ENCODE measurements at regions not wholly inside any gene's neighbourhood (a gene's known extent, or its start where the extent isn't known, plus 50 kb on each side); places are given as distances from the start of the nearest gene placed in this dataset.

DNA sequence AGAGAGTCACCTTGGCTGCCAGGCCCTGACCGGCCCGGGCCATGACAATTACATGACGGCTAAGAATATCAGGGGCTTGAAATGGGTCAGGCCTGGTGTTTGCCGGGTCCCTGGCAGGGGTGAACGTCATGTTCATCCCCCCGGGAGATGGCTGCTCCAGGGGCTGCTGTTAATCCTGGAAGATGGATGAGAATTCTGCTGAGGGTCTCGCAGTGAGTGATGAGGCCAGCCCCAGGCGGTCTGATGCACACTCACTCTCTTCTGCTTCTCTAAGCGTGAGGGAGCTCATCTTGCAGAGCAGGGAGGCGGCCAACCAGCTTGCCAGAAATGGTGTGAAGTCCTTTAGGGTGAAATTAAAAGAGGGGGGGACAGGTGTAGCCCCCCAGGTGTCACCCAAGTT is 101.3 kb upstream of the ANO1 start:
- DNase-seq = no peak

DNA sequence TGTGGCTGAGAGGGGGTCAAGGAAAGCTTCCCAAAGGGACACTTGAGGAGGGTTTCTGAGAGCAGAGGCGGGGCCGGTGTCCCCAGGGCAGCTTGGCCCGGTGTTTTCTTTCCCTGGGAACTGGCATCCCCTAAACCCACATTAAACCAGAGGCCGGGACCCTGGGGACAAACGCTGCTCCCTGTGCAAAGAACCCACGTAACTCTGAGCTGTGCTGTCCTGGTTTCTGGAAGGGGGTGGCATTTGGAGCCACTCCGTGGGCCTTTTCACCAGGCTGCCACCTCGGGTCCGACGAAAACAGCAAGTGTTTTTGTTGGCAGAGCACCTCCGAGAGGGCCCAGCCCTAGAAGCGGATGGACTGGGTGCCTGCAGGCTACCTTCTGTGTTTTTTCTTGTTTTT is 100.2 kb upstream of the ANO1 start:
- no peak for DNase-seq

DNA sequence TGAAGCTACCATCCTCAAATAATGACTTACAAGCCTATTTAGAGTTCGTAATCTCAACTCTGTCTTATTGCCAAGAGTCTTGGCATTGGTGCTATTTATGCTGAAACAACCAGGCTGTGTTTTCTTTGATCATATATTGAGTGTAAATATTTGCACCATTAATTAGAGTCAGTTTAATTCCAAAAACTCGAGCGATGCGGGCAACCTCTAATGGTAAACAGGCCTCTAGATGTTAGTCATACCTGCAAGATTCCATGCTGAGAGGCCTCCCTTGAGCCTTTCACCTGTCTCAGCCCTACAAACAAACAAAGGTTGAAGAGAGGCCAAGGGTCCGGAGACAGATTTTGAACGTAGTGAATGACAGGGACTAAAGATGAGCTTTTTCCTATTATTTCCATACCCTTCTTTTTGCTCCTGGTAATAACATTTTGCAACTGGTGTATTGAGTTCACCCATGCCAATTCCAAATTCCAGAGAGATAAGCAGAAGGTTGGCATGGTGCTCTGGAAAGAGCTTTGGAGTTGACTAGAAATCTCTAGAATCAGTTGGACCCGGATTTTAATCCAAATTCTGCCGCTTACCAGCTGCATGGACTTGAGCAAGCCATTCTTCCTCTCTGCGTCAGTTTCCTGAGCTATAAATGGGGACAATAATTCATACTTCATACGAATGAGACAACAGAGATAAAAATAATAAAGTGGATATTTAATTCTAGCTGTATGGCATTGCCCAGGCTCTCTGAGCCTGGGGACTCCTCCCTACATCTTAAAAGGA is 99.1 kb upstream of the ANO1 start:
- no peak for DNase-seq

DNA sequence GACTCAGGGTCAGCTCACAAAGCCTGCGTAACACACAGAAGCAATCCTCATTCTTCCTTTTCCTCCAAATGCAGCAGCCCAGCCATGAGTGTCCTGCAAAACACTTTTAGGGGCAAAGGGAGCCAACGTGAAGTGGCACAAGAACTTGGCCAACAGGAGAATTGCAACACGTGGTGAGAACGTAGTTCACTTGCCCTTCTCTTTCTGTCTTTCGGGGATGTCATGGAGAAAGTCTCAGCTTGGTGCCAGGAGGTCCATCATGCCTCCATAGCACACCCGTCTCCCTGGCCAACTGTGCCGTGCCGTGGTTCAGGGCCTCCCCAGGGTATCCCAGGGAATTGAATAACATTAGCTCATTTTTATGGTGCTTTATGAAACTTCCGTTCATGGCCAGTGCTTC is 98.5 kb upstream of the ANO1 start:
- DNase-seq = no peak

DNA sequence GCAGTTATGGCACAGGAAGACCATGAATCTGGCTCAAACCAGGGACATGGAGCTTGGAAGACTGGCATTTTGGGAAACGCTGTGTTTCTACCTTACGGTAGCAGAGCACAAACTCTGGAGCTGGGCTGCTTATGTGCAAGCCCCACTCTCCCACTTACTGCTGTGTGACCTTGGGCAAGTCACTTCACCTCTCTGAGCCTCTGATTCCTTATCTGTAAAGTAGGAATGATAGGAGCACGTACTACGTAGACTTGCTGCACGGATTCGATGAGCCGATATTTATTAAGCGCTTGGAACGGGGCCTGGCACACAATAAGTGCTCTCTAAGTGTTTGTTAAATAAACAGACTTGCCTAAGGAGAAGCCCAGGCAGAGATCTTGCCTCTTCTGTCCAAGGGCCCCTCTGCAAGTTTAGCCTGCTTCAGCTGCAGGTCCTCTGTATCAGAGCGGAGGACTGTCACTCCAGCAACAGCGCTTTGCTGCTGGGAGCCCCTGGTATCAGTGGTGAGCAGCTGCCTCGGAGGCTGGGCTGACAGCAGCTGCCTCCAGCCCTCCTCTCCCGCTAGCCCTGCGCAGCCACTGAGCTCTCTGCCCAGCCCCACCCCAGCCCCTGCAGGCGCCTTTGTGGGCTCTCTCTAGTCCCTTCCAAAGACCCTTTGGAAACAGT is 96.9 kb upstream of the ANO1 start:
- DNase-seq = no peak

DNA sequence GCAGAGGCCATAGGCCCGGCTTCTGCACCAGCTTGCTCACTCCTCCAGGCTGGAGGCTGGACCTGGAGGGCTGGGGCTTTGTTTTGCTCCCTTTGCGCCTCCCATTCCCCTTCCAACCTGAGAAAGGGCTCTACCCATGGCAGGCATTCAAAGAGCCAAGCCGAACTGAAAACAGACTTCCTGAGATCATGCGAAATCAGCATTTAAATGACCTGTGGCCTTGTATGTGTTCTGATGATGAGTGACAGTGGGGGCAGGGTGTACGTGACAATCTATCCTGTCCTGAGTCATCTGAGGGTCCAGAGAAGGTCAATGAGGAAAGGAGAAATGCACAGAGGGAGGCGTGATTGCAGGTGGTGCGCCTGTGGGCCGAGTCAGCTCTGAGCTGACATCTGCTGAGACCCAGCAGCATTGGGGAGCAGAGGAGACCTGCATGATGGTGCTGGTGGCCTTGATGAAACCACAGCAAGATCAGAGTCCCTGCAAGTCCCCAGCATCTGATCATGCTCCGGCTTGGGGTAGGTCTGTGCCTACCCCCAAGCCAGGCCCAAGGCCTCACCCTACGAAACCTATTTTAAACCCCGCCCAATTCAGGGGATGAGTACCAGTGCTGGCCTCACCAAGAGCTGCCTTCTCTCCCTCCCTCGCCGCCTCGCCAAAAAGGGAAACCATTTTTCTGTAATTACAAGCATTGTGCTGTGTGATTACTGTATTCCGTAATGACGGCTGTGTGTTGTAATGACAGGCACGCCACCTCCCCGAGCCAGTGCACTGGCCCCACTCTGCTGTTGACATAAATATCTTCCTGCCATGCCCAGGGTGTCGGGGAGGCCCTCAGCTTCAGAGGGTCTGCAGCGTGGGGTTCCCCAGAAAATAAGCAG is 95.2 kb upstream of the ANO1 start:
- no peak for DNase-seq

DNA sequence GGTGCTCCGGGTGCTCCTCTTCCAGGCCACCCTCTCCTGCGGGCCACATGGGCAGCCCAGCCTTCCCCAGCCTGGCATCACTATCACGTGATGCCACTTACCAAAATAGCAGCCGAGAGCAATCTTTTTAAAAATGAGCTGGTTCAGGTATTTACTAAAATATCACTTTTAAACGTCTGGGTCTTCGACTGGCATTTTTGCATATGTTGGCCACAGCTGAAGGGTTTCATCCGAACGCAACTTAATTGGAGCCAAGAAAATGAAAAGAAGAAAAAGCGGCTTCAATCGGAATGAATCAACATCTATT is 94.6 kb upstream of the ANO1 start:
- DNase-seq = no peak

DNA sequence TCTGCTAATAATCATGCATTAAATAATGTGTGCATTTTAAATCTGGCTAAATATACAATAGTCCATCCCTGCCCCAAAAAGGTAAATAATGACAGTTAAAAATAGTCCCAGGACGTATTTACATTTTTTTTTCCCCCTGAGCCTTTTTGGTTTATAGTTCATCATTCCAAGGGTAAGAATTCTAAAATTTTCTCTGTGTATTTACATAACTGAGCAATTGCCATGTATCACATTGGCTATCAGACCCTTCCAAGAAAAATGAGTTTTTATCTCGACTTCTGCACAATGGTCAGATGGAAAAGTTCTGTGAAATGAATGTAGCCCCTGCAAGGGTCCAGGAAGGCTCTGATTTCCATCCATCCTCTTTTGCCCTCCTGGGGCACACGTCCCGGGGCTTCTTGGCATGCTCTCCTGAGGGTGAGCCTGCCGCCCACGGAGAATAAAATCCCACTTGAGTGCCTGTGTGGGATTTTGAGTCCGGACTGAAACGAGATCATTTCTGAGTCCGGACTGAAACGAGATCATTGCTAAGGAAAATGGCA is 94.1 kb upstream of the ANO1 start:
- DNase-seq = no peak

DNA sequence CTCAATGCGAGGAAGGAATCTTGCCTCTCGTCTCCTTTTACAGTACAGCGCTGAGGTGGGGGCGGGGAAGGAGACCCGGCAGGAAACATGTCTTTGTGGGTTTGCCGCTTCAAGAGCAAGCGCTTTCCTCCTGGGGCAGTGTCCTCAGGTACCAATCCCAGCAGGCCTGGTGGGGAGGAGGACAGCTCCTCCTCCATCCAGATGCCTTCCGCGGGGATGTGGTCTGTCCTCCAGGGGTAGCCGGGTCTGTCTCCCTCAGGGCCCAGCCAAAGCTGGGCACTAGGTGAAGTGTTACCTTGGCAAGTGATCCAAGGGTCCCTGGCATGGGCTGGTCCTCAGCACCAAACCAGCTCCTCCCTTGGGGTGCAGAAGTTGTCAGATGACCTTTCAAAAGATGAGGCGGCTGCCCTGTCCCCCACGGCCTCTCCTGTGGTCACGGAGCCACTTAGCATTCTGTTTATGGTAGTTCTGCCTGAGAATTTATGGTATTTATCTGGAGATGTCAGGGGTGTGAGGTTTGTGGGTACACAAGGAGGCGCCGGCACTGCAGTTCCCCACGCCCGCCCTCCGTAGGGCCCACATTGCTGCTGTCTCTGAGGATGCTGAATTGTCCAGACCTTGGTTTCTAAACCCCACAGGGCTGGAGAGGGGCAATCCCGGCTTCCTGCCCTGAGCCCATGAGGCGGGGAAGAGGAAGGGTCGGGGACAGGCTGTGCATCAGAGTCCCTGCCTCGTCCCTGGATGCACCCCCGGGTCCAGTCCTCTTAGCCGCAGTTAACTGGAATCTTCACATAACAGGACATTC is 93.5 kb upstream of the ANO1 start:
- DNase-seq = no peak

DNA sequence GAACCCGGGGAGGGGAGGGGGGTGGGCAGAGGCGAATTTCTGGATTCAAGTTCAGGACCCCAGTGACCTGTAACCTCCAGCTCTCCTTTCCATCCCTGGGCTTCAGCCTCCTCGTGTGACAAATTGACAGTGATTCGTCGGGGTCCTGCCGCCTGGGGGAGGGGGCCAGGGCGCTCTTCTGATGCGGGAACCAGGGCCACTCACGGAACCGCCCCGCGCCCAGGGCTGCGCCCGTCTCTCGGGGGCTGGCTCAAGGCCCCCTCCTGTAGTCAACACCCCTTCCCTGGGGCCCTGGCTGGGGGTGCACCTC is 92.8 kb upstream of the ANO1 start:
- no peak for DNase-seq

DNA sequence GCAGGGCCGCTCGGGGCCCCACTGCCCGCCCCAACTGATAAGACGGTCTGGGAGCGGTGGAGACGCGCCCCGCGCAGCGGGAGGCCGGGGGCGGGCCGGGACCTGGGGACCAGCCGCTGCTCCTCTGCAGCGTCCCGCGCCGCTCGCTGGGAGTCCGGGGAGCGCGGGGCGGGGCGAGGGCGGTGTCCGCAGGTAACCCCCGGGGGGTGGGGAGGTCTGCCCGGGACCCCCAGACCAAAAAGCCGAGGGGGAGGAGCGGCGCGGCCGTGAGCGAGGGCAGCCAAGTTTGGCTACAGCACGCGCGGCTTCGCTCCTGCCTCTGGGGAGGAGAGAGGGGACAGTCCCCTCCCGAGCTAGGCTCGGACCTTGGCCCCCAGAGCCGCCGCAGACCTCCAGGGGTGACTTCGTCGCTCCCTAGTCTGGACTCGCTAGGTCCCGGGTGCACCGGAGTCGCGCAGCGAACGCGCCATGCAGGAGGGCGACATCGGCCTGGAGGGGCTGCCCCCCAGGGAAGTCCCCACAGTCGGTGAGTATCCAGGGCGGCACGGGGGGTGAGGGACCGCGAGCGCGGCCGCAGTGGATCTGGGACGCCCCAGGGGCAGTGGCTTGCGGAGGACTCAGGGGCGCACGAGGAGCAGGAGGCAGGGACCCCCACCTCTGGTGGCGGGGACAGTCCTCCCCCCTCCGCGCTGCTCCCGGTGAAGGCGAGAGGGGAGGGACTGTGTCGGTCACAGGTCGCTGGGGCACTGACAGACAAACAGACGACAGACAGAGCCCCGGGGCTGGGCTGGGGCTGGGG is 92.3 kb upstream of the ANO1 start:
- DNase-seq = no peak

DNA sequence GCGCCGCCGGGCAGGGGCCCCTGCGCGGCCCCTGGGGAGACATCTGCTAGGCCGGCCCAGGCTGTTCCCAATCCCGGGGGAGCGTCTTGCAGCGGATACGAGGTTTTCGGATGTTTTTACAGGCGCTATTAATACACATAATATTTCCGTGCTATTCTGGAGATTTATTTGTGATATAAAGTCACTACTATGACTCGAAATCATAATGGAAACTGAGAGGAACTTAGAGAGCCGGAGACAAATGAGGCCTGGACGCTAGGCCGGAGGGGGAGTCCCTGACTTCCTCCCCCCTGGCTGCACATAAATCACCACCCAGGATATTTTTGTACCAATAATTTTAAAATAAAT is 91.7 kb upstream of the ANO1 start:
- DNase-seq = no peak

DNA sequence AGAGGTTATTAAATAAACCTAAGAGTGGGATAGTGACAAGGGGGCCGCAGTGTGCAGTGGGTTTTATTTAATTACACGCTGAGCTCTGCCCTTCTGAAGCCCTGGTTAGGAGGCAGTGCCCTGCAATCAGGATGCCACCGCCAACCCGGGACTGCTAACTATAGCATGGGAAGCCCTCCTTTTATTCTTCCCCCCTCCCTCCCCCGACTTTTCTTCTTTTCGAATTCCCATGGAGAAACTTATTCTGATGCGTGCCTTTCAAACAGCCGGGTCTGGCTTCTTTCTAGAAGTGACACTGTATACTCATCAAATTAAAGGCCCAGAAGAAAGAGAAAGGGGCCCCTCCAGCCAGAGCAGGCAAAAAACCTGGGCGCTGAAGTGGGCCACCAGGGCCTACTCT is 91.3 kb upstream of the ANO1 start:
- no peak for DNase-seq

DNA sequence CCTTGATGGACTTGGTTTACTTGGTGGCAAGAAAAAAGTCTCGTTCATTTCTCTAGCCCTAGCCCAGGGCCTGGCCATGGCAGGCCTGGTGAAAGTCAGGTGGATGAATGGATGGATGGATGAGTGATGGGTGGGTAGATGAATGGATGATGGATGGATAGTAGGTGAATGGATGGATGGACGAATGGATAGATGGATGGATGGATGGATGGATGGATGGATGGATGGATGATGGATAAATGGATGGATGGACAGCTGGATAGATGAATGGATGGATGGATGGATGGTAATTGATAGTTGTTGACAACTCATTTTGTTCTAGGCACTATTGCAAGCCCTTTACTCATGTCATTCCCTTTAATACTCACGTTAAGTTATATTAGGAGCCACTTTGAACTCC is 86.1 kb upstream of the ANO1 start:
- no peak for DNase-seq

DNA sequence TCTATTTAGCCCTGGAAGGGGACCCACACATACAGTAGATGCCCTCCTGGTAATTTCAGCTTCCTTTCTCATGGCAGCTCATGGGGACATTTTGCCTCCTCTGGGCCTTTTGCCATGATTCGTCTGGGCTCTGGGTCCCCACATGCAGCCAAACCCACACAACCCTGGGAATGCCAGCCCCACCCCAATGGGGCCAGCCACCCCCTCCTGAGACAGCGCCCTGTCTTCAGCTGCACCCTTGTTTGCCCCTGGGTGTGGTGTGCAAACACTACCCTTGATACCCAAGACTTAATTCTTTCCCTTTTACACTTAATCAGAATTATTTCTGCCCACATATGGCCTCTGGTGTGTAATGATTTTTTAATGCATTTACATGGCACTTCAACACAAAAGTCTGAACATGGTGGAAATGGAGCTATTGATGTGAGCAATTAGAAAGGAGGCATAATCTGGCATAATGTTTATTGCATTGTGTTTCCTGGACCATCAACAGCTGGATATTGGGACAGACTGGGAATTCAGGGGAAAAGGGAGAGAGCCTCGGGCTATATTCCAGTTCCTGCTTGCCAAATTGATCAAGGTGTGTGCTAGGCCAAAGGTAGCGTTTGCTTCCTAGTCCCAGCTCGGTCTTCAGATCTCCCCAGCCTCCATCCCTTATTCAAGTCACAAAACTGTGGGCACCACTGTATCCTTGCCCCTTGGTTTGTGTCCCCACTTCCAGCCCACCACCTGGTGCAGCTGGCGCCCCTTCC is 85.0 kb upstream of the ANO1 start:
- no peak for DNase-seq

DNA sequence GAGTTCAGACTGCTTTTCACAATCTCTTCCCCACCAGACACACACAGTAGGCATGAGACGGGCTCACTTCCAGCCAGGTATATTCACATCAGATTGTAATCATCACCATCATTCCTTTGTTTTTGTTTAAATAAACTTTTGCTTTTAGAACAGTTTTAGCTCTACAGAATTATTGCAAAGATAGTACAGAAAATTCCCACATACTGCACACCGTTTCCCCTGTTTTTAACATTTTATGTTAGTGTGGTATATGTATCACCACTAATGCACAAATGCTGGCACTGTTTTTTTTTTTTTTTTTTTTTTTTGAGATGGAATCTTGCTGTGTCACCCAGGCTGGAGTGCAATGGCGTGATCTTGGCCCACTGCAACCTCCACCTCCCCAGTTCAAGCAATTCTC is 83.3 kb upstream of the ANO1 start:
- DNase-seq = no peak

DNA sequence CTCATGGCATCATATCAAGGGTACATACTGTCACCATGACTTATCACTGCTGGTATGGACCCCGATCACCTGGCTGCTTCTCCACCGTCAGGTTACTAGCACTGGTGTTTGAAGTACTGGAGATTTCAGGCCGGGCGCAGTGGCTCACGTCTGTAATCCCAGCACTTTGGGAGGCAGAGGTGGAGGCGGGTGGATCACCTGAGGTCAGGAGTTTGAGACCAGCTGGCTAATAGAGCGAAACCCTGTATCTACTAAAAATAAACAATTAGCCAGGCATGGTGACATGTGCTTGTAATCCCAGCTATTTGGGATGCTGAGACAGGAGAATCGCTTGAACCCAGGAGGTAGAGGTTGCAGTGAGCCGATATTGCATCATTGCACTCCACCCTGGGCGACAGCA is 82.4 kb upstream of the ANO1 start:
- no peak for DNase-seq

DNA sequence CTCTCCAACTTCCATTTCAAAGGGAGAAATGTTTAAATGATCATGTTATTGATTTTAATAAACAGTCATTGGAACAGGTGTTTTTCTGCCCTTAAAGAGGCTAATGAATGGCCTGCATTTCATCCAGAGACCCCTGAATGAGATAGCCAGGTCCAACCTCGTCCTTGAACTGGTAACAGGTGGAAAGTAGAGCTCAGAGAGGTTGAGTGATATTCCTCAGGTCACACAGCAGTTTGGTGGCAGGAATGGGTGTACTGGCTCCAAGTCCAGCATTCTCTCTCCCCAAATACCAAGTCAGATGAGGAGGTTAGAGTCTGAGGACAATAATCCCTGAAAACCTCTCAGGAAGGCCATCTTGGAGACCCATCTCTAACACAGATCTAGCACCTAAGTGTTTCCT is 81.7 kb upstream of the ANO1 start:
- DNase-seq = no peak

DNA sequence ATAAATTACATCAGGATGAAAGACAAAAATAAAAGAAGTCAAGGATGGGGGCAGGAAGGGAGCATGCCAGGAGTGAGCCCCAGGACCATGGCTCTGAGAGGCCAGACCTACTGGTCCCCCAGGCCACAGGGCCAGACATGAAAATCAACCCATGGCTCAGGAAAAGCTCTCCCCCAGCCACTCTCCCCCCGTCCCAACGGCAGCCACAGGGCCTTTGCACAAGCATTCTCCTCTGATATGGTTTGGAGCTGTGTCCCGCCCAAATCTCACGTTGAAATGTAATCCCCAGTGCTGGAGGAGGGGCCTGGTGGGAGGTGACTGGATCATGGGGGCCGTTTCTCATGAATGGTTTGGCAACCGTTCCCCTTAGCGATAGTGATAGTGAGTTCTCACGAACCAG is 80.8 kb upstream of the ANO1 start:
- DNase-seq = no peak

DNA sequence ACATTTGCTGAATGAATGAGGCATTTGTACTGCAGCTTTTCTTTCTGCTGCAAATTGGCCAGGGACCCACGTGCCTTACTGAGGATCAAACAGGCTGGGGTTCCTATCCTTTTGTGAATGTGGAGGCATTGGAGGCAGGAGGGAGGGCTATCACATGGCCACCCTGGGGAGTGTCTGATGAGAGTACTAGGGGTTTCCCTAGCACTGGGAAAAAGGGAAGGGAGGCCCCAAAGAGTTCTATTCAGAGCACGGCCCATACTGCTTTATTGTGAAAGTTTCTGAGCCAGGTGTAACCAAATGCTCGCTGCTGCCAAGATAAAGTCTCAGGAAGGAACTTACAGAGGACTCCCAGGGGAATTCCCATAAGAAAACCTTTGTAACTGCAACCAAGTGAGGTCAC is 78.4 kb upstream of the ANO1 start:
- DNase-seq = no peak

DNA sequence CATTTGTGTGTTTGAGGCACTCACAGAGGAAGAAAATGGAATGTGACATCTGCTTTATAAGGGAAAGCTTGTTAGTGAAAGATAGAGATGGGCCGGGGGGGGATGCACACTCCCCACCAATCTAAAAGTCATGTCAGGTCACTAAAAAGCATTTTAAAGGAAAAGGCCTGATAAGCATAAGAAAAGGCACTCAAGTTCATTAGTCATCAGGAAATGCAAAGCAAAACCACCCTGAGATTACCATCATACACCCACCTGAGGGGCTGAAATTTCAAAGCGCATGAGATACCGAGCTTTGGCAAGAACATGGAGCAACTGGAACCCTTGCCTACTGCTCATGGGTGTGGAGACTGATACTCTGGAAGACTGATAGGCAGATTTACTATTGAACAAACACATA is 77.9 kb upstream of the ANO1 start:
- no peak for DNase-seq

DNA sequence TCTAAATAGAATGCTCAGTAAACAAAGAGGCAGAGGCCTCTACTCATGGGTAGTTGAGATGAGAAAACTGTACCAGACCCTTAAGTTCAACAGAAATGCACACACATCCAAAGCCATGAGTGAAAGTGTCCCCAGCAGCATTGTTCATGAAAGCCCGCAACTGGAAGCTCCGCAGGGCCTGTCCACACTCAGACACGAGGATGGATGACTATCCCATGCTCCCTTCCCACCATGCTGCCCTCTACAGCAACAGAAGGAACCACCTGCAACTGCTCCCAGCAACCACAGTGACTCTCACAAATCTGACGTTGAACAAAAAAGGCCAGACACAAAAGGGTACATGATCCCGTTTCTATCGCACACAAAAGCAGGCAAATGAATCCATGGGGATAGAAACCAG is 76.9 kb upstream of the ANO1 start:
- DNase-seq = no peak

Measured in CD4-positive, alpha-beta T cell treated with Interleukin-21 for 1 hour (primary cell).